ENCODE measurements at regions not wholly inside any gene's neighbourhood (a gene's known extent, or its start where the extent isn't known, plus 50 kb on each side); places are given as distances from the start of the nearest gene placed in this dataset.

DNA sequence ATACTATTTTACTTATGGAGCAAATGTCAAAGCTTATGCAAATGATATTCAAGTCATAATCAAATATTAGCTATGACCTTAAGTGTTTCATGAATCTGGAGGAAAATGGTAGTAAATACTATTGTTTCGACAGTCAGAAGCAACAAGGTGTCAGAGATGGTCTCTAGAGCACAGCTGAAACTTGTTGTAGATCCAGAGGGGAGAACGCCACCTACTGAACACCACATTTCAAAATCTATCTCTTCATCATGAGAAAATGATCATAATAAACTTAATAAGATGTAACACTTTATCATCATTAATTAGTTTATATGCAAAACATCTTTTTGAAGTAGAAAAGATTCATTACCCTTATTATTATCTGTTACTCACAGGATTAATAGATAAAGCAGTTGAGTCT is 418.7 kb downstream of the GATA3 start:
- FAIRE-seq = no peak
- H3K4me3 ChIP-seq = no peak overlapping the region
- BruUV-seq (replicated peaks) = no TSS peak
- intact Hi-C loops (cut with micrococcal nuclease; ENCODE audit: unreplicated experiment) = no loop called here
- no peak overlapping the region for H3K9ac ChIP-seq (ENCODE audit: control insufficient read depth, insufficient read depth, low read length)
- no peaks in the 10 kb centered on the region for H3K4me1 ChIP-seq (ENCODE audit: control insufficient read depth, insufficient read depth, low read length)
- no peaks in the 10 kb centered on the region for H4K20me1 ChIP-seq (ENCODE audit: control insufficient read depth, insufficient read depth)
- no peak overlapping the region for H3K27ac ChIP-seq (ENCODE audit: control insufficient read depth, insufficient read depth)
- ATAC-seq = no peak
- no peaks in the 10 kb centered on the region for H3K27me3 ChIP-seq (replicated peaks in 1 of 2; ENCODE audit: control insufficient read depth in 2 of 2, insufficient read depth in 2 of 2, low read length in 1 of 2)
- in situ Hi-C loops (cut with MboI) = no loop called here
- 29% methylated on average over 2 of the region's 2 CpGs for WGBS (ENCODE audit: insufficient coverage, insufficient replicate concordance, low lambda C conversion rate, missing lambda C conversion rate)
- no peaks in the 10 kb centered on the region for H3K36me3 ChIP-seq (ENCODE audit: control insufficient read depth in 2 of 2, insufficient read depth in 2 of 2, low read length in 1 of 2)
- H3K4me2 ChIP-seq (ENCODE audit: control insufficient read depth, insufficient read depth) = no peak overlapping the region
- no peaks in the 10 kb centered on the region for H3K79me2 ChIP-seq (ENCODE audit: control insufficient read depth, insufficient read depth, low read length)
- TF ChIP-seq, protein P1, sequence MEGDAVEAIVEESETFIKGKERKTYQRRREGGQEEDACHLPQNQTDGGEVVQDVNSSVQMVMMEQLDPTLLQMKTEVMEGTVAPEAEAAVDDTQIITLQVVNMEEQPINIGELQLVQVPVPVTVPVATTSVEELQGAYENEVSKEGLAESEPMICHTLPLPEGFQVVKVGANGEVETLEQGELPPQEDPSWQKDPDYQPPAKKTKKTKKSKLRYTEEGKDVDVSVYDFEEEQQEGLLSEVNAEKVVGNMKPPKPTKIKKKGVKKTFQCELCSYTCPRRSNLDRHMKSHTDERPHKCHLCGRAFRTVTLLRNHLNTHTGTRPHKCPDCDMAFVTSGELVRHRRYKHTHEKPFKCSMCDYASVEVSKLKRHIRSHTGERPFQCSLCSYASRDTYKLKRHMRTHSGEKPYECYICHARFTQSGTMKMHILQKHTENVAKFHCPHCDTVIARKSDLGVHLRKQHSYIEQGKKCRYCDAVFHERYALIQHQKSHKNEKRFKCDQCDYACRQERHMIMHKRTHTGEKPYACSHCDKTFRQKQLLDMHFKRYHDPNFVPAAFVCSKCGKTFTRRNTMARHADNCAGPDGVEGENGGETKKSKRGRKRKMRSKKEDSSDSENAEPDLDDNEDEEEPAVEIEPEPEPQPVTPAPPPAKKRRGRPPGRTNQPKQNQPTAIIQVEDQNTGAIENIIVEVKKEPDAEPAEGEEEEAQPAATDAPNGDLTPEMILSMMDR (IDR thresholded peaks at IDR 0.05 in 2 of 3, conservative IDR thresholded peaks at IDR 0.05 in 1 of 3; ENCODE audit: control insufficient read depth in 2 of 3, extremely low read depth in 1 of 3, insufficient read depth in 1 of 3, low read depth in 3 of 3, low read length in 3 of 3) = peak in 1 of 3 experiments; percentile 14; a peak in 1 of 6 replicates
- TF ChIP-seq MEF2A (IDR thresholded peaks at IDR 0.05; ENCODE audit: insufficient read depth, low read depth, low read length) (no peak), SMC3 (IDR thresholded peaks at IDR 0.05; ENCODE audit: borderline replicate concordance, low read length) (peak; percentile 22; the same call in 1 of the 2 replicates), BMI1 (IDR thresholded peaks at IDR 0.05; ENCODE audit: borderline replicate concordance) (no peak), RAD21 (IDR thresholded peaks at IDR 0.05; ENCODE audit: insufficient read depth, low read depth, low read length) (peak; percentile 48)
- RAD21 ChIA-PET (ENCODE audit: unreplicated experiment) = no interaction called here
- no peak for DNase-seq (ENCODE audit: low read depth, low spot score)
- SMC1A ChIA-PET (ENCODE audit: uncharacterized antibody, unreplicated experiment) = interaction anchor here (0.7 to 1.0 kb wide), 2 partner anchors 10 to 477 kb away, joined by 3 read pairs; no protein-coding TSS in a partner anchor
- CTCF ChIA-PET = interaction anchor here (0.8 to 0.9 kb wide), 2 partner anchors 525 to 948 kb away, joined by 3 to 4 read pairs; no protein-coding TSS in a partner anchor
- POLR2A ChIA-PET = no interaction called here
- H2AFZ ChIP-seq (ENCODE audit: control insufficient read depth, low read depth, low read length) = no peak overlapping the region
- no peaks in the 10 kb centered on the region for H3K9me3 ChIP-seq (replicated peaks; ENCODE audit: control insufficient read depth, insufficient read depth, low read length)

GRCh38 chr10:8477300-8477699 is 422.8 kb downstream of the GATA3 start:
- H3K9me3 ChIP-seq (replicated peaks; ENCODE audit: control insufficient read depth, insufficient read depth, low read length) = no peaks in the 10 kb centered on the region
- DNase-seq (ENCODE audit: low read depth, low spot score) = no peak
- no peak overlapping the region for H3K27ac ChIP-seq (ENCODE audit: control insufficient read depth, insufficient read depth)
- intact Hi-C loops (cut with micrococcal nuclease; ENCODE audit: unreplicated experiment) = no loop called here
- H3K9ac ChIP-seq (ENCODE audit: control insufficient read depth, insufficient read depth, low read length) = no peak overlapping the region
- ATAC-seq = no peak
- FAIRE-seq = no peak
- SMC1A ChIA-PET (ENCODE audit: uncharacterized antibody, unreplicated experiment) = no interaction called here
- H3K4me2 ChIP-seq (ENCODE audit: control insufficient read depth, insufficient read depth) = no peak overlapping the region
- no peaks in the 10 kb centered on the region for H3K4me1 ChIP-seq (ENCODE audit: control insufficient read depth, insufficient read depth, low read length)
- POLR2A ChIA-PET = no interaction called here
- no peaks in the 10 kb centered on the region for H3K36me3 ChIP-seq (ENCODE audit: control insufficient read depth in 2 of 2, insufficient read depth in 2 of 2, low read length in 1 of 2)
- WGBS (ENCODE audit: insufficient coverage, insufficient replicate concordance, low lambda C conversion rate, missing lambda C conversion rate) = 36% methylated on average over 1 of the region's 1 CpG
- no peak overlapping the region for H3K4me3 ChIP-seq
- RAD21 ChIA-PET (ENCODE audit: unreplicated experiment) = no interaction called here
- in situ Hi-C loops (cut with MboI) = no loop called here
- no peaks in the 10 kb centered on the region for H3K27me3 ChIP-seq (replicated peaks in 1 of 2; ENCODE audit: control insufficient read depth in 2 of 2, insufficient read depth in 2 of 2, low read length in 1 of 2)
- no peaks in the 10 kb centered on the region for H3K79me2 ChIP-seq (ENCODE audit: control insufficient read depth, insufficient read depth, low read length)
- CTCF ChIA-PET = interaction anchor here (1.5 kb wide), 1 partner anchor 421 kb away, joined by 3 read pairs; no protein-coding TSS in a partner anchor
- H4K20me1 ChIP-seq (ENCODE audit: control insufficient read depth, insufficient read depth) = no peaks in the 10 kb centered on the region
- BruUV-seq (replicated peaks) = no TSS peak
- H2AFZ ChIP-seq (ENCODE audit: control insufficient read depth, low read depth, low read length) = no peak overlapping the region
- TF ChIP-seq, protein P2, sequence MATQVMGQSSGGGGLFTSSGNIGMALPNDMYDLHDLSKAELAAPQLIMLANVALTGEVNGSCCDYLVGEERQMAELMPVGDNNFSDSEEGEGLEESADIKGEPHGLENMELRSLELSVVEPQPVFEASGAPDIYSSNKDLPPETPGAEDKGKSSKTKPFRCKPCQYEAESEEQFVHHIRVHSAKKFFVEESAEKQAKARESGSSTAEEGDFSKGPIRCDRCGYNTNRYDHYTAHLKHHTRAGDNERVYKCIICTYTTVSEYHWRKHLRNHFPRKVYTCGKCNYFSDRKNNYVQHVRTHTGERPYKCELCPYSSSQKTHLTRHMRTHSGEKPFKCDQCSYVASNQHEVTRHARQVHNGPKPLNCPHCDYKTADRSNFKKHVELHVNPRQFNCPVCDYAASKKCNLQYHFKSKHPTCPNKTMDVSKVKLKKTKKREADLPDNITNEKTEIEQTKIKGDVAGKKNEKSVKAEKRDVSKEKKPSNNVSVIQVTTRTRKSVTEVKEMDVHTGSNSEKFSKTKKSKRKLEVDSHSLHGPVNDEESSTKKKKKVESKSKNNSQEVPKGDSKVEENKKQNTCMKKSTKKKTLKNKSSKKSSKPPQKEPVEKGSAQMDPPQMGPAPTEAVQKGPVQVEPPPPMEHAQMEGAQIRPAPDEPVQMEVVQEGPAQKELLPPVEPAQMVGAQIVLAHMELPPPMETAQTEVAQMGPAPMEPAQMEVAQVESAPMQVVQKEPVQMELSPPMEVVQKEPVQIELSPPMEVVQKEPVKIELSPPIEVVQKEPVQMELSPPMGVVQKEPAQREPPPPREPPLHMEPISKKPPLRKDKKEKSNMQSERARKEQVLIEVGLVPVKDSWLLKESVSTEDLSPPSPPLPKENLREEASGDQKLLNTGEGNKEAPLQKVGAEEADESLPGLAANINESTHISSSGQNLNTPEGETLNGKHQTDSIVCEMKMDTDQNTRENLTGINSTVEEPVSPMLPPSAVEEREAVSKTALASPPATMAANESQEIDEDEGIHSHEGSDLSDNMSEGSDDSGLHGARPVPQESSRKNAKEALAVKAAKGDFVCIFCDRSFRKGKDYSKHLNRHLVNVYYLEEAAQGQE (IDR thresholded peaks at IDR 0.05; ENCODE audit: low read depth, low read length) = no peak
- no peak for TF ChIP-seq SP1 (IDR thresholded peaks at IDR 0.05; ENCODE audit: low read depth, low read length)
- no peak for TF ChIP-seq TARDBP (IDR thresholded peaks at IDR 0.05; ENCODE audit: borderline replicate concordance)
- no peak for TF ChIP-seq NFYB (IDR thresholded peaks at IDR 0.05; ENCODE audit: insufficient read depth, low read depth, low read length)
- no peak for TF ChIP-seq SREBF2 (IDR thresholded peaks at IDR 0.05; ENCODE audit: low read length)
- TF ChIP-seq EZH2 (IDR thresholded peaks at IDR 0.05; ENCODE audit: borderline replicate concordance, control insufficient read depth, low read depth, low read length) = no peak
- no peak for TF ChIP-seq EGR1 (IDR thresholded peaks at IDR 0.05; ENCODE audit: borderline replicate concordance in 1 of 2, low read depth in 2 of 2, low read length in 2 of 2)
- no peak for TF ChIP-seq CEBPB (IDR thresholded peaks at IDR 0.05; ENCODE audit: borderline replicate concordance in 1 of 2, low read depth in 2 of 2, low read length in 2 of 2)
